ENCODE measurements at regions not wholly inside any gene's neighbourhood (a gene's known extent, or its start where the extent isn't known, plus 50 kb on each side); places are given as distances from the start of the nearest gene placed in this dataset.

DNA sequence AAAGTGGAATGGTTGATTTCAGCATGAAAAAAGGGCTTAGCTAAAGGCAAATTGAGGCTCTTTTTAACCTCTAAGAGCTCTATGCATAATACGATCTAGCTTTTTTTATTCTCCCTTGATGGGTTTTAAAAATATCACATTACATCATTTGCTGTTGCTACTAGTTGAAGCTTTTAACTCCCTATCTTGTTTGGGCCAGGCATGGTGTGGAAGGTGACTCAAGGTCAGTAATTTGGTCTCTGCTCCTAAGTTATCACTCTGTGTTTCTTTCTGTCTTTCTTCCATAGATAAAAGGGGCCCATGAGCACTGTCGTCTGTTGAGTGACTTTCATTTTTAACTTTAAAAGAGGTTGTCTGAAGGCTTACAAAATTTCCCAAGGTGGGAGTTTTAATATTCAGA lies 58.1 kb upstream of the GOT2 start (continued):
- TF ChIP-seq, protein P1, sequence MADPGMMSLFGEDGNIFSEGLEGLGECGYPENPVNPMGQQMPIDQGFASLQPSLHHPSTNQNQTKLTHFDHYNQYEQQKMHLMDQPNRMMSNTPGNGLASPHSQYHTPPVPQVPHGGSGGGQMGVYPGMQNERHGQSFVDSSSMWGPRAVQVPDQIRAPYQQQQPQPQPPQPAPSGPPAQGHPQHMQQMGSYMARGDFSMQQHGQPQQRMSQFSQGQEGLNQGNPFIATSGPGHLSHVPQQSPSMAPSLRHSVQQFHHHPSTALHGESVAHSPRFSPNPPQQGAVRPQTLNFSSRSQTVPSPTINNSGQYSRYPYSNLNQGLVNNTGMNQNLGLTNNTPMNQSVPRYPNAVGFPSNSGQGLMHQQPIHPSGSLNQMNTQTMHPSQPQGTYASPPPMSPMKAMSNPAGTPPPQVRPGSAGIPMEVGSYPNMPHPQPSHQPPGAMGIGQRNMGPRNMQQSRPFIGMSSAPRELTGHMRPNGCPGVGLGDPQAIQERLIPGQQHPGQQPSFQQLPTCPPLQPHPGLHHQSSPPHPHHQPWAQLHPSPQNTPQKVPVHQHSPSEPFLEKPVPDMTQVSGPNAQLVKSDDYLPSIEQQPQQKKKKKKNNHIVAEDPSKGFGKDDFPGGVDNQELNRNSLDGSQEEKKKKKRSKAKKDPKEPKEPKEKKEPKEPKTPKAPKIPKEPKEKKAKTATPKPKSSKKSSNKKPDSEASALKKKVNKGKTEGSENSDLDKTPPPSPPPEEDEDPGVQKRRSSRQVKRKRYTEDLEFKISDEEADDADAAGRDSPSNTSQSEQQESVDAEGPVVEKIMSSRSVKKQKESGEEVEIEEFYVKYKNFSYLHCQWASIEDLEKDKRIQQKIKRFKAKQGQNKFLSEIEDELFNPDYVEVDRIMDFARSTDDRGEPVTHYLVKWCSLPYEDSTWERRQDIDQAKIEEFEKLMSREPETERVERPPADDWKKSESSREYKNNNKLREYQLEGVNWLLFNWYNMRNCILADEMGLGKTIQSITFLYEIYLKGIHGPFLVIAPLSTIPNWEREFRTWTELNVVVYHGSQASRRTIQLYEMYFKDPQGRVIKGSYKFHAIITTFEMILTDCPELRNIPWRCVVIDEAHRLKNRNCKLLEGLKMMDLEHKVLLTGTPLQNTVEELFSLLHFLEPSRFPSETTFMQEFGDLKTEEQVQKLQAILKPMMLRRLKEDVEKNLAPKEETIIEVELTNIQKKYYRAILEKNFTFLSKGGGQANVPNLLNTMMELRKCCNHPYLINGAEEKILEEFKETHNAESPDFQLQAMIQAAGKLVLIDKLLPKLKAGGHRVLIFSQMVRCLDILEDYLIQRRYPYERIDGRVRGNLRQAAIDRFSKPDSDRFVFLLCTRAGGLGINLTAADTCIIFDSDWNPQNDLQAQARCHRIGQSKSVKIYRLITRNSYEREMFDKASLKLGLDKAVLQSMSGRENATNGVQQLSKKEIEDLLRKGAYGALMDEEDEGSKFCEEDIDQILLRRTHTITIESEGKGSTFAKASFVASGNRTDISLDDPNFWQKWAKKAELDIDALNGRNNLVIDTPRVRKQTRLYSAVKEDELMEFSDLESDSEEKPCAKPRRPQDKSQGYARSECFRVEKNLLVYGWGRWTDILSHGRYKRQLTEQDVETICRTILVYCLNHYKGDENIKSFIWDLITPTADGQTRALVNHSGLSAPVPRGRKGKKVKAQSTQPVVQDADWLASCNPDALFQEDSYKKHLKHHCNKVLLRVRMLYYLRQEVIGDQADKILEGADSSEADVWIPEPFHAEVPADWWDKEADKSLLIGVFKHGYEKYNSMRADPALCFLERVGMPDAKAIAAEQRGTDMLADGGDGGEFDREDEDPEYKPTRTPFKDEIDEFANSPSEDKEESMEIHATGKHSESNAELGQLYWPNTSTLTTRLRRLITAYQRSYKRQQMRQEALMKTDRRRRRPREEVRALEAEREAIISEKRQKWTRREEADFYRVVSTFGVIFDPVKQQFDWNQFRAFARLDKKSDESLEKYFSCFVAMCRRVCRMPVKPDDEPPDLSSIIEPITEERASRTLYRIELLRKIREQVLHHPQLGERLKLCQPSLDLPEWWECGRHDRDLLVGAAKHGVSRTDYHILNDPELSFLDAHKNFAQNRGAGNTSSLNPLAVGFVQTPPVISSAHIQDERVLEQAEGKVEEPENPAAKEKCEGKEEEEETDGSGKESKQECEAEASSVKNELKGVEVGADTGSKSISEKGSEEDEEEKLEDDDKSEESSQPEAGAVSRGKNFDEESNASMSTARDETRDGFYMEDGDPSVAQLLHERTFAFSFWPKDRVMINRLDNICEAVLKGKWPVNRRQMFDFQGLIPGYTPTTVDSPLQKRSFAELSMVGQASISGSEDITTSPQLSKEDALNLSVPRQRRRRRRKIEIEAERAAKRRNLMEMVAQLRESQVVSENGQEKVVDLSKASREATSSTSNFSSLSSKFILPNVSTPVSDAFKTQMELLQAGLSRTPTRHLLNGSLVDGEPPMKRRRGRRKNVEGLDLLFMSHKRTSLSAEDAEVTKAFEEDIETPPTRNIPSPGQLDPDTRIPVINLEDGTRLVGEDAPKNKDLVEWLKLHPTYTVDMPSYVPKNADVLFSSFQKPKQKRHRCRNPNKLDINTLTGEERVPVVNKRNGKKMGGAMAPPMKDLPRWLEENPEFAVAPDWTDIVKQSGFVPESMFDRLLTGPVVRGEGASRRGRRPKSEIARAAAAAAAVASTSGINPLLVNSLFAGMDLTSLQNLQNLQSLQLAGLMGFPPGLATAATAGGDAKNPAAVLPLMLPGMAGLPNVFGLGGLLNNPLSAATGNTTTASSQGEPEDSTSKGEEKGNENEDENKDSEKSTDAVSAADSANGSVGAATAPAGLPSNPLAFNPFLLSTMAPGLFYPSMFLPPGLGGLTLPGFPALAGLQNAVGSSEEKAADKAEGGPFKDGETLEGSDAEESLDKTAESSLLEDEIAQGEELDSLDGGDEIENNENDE (IDR thresholded peaks at IDR 0.05; ENCODE audit: low read depth, low read length): no peak
- TF ChIP-seq TRIM24 (IDR thresholded peaks at IDR 0.05): peak; percentile 59 to 81; a peak in 3 of 4 replicates
- no peak for TF ChIP-seq HNRNPL (IDR thresholded peaks at IDR 0.05; ENCODE audit: low read depth, low read length)
- TF ChIP-seq GATA2 (CRISPR knock-in tag; IDR thresholded peaks at IDR 0.05): peak; percentile 30; the same call in 1 of the 2 replicates
- no peak for TF ChIP-seq FUS (optimal IDR thresholded peaks at IDR 0.05; ENCODE audit: low read depth, low read length)
- TF ChIP-seq ZNF384 (IDR thresholded peaks at IDR 0.05; ENCODE audit: low read depth, low read length): no peak
- TF ChIP-seq GABPB1 (CRISPR knock-in tag; IDR thresholded peaks at IDR 0.05): no peak
- TF ChIP-seq NCOR1 (IDR thresholded peaks at IDR 0.05): peak; percentile 92
- no peak for TF ChIP-seq ZFP30 (CRISPR knock-in tag; IDR thresholded peaks at IDR 0.05; ENCODE audit: borderline replicate concordance)
- no peak for TF ChIP-seq RBM14 (IDR thresholded peaks at IDR 0.05; ENCODE audit: borderline replicate concordance, insufficient read depth, low read depth, low read length)
- TF ChIP-seq EP300 (IDR thresholded peaks at IDR 0.05; ENCODE audit: low read length): peak; percentile 85
- TF ChIP-seq, protein P2, sequence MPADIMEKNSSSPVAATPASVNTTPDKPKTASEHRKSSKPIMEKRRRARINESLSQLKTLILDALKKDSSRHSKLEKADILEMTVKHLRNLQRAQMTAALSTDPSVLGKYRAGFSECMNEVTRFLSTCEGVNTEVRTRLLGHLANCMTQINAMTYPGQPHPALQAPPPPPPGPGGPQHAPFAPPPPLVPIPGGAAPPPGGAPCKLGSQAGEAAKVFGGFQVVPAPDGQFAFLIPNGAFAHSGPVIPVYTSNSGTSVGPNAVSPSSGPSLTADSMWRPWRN (IDR thresholded peaks at IDR 0.05; ENCODE audit: low read depth): no peak
- no peak for TF ChIP-seq POLR2AphosphoS2 (IDR thresholded peaks at IDR 0.05; ENCODE audit: low read length)
- no peak for TF ChIP-seq TOE1 (IDR thresholded peaks at IDR 0.05; ENCODE audit: borderline replicate concordance)
- TF ChIP-seq TOE1 (CRISPR knock-in tag; IDR thresholded peaks at IDR 0.05; ENCODE audit: borderline replicate concordance, low read depth): no peak
- no peak for TF ChIP-seq ZNF311 (CRISPR knock-in tag; IDR thresholded peaks at IDR 0.05)
- no peak for TF ChIP-seq ZNF175 (CRISPR knock-in tag; IDR thresholded peaks at IDR 0.05; ENCODE audit: low read depth)
- TF ChIP-seq L3MBTL2 (IDR thresholded peaks at IDR 0.05): no peak
- TF ChIP-seq EGR1 (conservative IDR thresholded peaks at IDR 0.05): no peak
- TF ChIP-seq EHMT2 (IDR thresholded peaks at IDR 0.05): no peak
